MM.1S (cell line): ENCODE measurements at regions not wholly inside any gene's neighbourhood (a gene's known extent, or its start where the extent isn't known, plus 50 kb on each side); places are given as distances from the start of the nearest gene placed in this dataset.

ENCODE experiments used
- EZH2 ChIP-seq: fragments of 300-600 bp; sonication (generic); optimal IDR thresholded peaks from 2 replicates; pipeline ENCODE3; 2017; ENCODE audit warnings: low read depth, mild to moderate bottlenecking, antibody characterized with exemption, low read length, mixed read lengths
- TF ChIP-seq, protein P1 (sequence below): fragments of 300-600 bp; sonication (generic); IDR thresholded peaks from 2 replicates; pipeline ENCODE4 v1.5.1; 2016; ENCODE audit warnings: antibody characterized with exemption, low read length, mixed read lengths

GRCh38 chr18:45142868-45143267, 462.2 kb downstream of the SETBP1 start:
- TF ChIP-seq, protein P1, sequence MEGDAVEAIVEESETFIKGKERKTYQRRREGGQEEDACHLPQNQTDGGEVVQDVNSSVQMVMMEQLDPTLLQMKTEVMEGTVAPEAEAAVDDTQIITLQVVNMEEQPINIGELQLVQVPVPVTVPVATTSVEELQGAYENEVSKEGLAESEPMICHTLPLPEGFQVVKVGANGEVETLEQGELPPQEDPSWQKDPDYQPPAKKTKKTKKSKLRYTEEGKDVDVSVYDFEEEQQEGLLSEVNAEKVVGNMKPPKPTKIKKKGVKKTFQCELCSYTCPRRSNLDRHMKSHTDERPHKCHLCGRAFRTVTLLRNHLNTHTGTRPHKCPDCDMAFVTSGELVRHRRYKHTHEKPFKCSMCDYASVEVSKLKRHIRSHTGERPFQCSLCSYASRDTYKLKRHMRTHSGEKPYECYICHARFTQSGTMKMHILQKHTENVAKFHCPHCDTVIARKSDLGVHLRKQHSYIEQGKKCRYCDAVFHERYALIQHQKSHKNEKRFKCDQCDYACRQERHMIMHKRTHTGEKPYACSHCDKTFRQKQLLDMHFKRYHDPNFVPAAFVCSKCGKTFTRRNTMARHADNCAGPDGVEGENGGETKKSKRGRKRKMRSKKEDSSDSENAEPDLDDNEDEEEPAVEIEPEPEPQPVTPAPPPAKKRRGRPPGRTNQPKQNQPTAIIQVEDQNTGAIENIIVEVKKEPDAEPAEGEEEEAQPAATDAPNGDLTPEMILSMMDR, result no peak
- no peak for TF ChIP-seq EZH2
